ENCODE measurements at regions not wholly inside any gene's neighbourhood (a gene's known extent, or its start where the extent isn't known, plus 50 kb on each side); places are given as distances from the start of the nearest gene placed in this dataset.

- peak; percentile 9 for DNase-seq
- Histone ChIP-seq H3K79me2 (ENCODE audit: low read length) (no peaks in the 10 kb centered on the region), H3K4me1 (ENCODE audit: insufficient read depth, low read length) (no peaks in the 10 kb centered on the region), H3K9me3 (ENCODE audit: low read length) (no peaks in the 10 kb centered on the region), H3K4me3 (ENCODE audit: low read length) (no peak overlapping the region), H3K27ac (ENCODE audit: low read length) (no peak overlapping the region), H4K20me1 (ENCODE audit: low read length) (no peaks in the 10 kb centered on the region), H3F3A (ENCODE audit: low read length, unreplicated experiment) (no peaks in the 10 kb centered on the region), H3K36me3 (ENCODE audit: low read depth, low read length) (no peaks in the 10 kb centered on the region), H3K27me3 (ENCODE audit: low read length) (no peaks in the 10 kb centered on the region), H2AFZ (ENCODE audit: low read length) (no peak overlapping the region), H3K9me2 (replicated peaks; ENCODE audit: low read length) (no peaks in the 10 kb centered on the region), H3K4me2 (ENCODE audit: low read length) (no peak overlapping the region), H3K9ac (ENCODE audit: low read length) (no peak overlapping the region)
- POLR2A ChIA-PET (ENCODE audit: unreplicated experiment) = no interaction called here
- CTCF ChIA-PET = no interaction called here
- no TSS peak for BruUV-seq (replicated peaks)
- no peak for ATAC-seq
- intact Hi-C loops (cut with micrococcal nuclease) = no loop called here
- TF ChIP-seq CTCF (conservative IDR thresholded peaks at IDR 0.05; ENCODE audit: low read depth, low read length) (no peak), EZH2phosphoT487 (IDR thresholded peaks at IDR 0.05; ENCODE audit: borderline replicate concordance, low read length) (no peak), EZH2 (IDR thresholded peaks at IDR 0.05; ENCODE audit: low read length, unreplicated experiment) (no peak)
These were observed 691.5 kb upstream of the HTR2C start for GRCh38 chrX:113892401-113892800.

- POLR2A ChIA-PET (ENCODE audit: unreplicated experiment) = no interaction called here
- no peaks in the 10 kb centered on the region for H3K4me1 ChIP-seq (ENCODE audit: insufficient read depth, low read length)
- H2AFZ ChIP-seq (ENCODE audit: low read length) = no peak overlapping the region
- no peak overlapping the region for H3K27ac ChIP-seq (ENCODE audit: low read length)
- BruUV-seq (replicated peaks) = no TSS peak
- CTCF ChIA-PET = no interaction called here
- intact Hi-C loops (cut with micrococcal nuclease) = no loop called here
- DNase-seq (no peak), ATAC-seq (no peak)
- H3K9ac ChIP-seq (ENCODE audit: low read length) = no peak overlapping the region
- H3F3A ChIP-seq (ENCODE audit: low read length, unreplicated experiment) = no peaks in the 10 kb centered on the region
- TF ChIP-seq CTCF (conservative IDR thresholded peaks at IDR 0.05; ENCODE audit: low read depth, low read length) (no peak), EZH2 (IDR thresholded peaks at IDR 0.05; ENCODE audit: low read length, unreplicated experiment) (no peak), EZH2phosphoT487 (IDR thresholded peaks at IDR 0.05; ENCODE audit: borderline replicate concordance, low read length) (no peak)
- H3K9me2 ChIP-seq (replicated peaks; ENCODE audit: low read length) = no peaks in the 10 kb centered on the region
- H3K79me2 ChIP-seq (ENCODE audit: low read length) = no peaks in the 10 kb centered on the region
- no peak overlapping the region for H3K4me3 ChIP-seq (ENCODE audit: low read length)
- H3K36me3 ChIP-seq (ENCODE audit: low read depth, low read length) = no peaks in the 10 kb centered on the region
- H4K20me1 ChIP-seq (ENCODE audit: low read length) = no peaks in the 10 kb centered on the region
- H3K4me2 ChIP-seq (ENCODE audit: low read length) = no peak overlapping the region
- no peaks in the 10 kb centered on the region for H3K27me3 ChIP-seq (ENCODE audit: low read length)
- H3K9me3 ChIP-seq (ENCODE audit: low read length) = no peaks in the 10 kb centered on the region
These were observed 710.8 kb upstream of the HTR2C start for GRCh38 chrX:113873056-113873455.

- no peak overlapping the region for H3K4me3 ChIP-seq (ENCODE audit: low read length)
- H3K27ac ChIP-seq (ENCODE audit: low read length) = no peak overlapping the region
- H4K20me1 ChIP-seq (ENCODE audit: low read length) = no peaks in the 10 kb centered on the region
- ATAC-seq (no peak), DNase-seq (no peak)
- no peaks in the 10 kb centered on the region for H3K4me1 ChIP-seq (ENCODE audit: insufficient read depth, low read length)
- intact Hi-C loops (cut with micrococcal nuclease) = no loop called here
- H3K27me3 ChIP-seq (ENCODE audit: low read length) = no peaks in the 10 kb centered on the region
- H3K79me2 ChIP-seq (ENCODE audit: low read length) = no peaks in the 10 kb centered on the region
- no peak overlapping the region for H3K4me2 ChIP-seq (ENCODE audit: low read length)
- H3K36me3 ChIP-seq (ENCODE audit: low read depth, low read length) = no peaks in the 10 kb centered on the region
- H3K9me2 ChIP-seq (replicated peaks; ENCODE audit: low read length) = no peaks in the 10 kb centered on the region
- ChIA-PET CTCF (no interaction called here), POLR2A (ENCODE audit: unreplicated experiment) (no interaction called here)
- H3K9ac ChIP-seq (ENCODE audit: low read length) = no peak overlapping the region
- H3F3A ChIP-seq (ENCODE audit: low read length, unreplicated experiment) = no peaks in the 10 kb centered on the region
- no peak for TF ChIP-seq EZH2phosphoT487 (IDR thresholded peaks at IDR 0.05; ENCODE audit: borderline replicate concordance, low read length)
- no peak for TF ChIP-seq CTCF (conservative IDR thresholded peaks at IDR 0.05; ENCODE audit: low read depth, low read length)
- TF ChIP-seq EZH2 (IDR thresholded peaks at IDR 0.05; ENCODE audit: low read length, unreplicated experiment) = no peak
- no peak overlapping the region for H2AFZ ChIP-seq (ENCODE audit: low read length)
- H3K9me3 ChIP-seq (ENCODE audit: low read length) = no peaks in the 10 kb centered on the region
- no TSS peak for BruUV-seq (replicated peaks)
These were observed 715.2 kb upstream of the HTR2C start for GRCh38 chrX:113868711-113869110.
